HG03565 (cell line): ENCODE measurements at regions not wholly inside any gene's neighbourhood (a gene's known extent, or its start where the extent isn't known, plus 50 kb on each side); places are given as distances from the start of the nearest gene placed in this dataset.
"Not testable (repeated sequence)": the region's sequence is repeated elsewhere in the genome, so short reads cannot be mapped to it uniquely, and the experiment has no call there.

Source experiments
- ATAC-seq: cut with Tn5 transposase; IDR thresholded peaks from one replicate; pipeline ENCODE4 v1.9.1; 2021; ENCODE audit warnings: mild to moderate bottlenecking, moderate library complexity; ENCODE audit not compliant: unreplicated experiment

- ATAC-seq, result no peak
These were observed 431.2 kb downstream of the RPS24 start for GRCh38 chr10:78464856-78465267.

DNA sequence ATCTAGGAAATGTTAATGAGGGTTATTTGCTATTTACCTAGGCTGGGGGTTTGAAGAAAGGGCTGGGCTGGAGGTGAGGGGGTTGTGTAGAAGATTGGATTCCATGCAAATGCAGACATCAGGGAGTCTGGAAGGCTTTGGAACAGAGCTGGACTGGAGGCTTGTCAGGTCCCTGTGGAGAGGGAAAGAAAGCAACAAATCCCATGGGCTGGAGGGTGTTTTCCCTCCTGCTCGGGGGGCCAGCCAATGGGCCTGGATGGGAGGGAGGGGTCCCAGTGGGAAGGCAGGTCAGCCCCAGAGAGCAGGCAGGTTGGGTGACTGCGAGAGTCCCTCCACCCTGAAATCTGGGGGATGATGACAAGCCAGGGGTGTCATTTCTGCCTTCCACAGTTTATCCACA is 431.8 kb downstream of the RPS24 start:
- ATAC-seq, result no peak

GRCh38 chr10:78467496-78468106 is 433.9 kb downstream of the RPS24 start:
- no peak for ATAC-seq

DNA sequence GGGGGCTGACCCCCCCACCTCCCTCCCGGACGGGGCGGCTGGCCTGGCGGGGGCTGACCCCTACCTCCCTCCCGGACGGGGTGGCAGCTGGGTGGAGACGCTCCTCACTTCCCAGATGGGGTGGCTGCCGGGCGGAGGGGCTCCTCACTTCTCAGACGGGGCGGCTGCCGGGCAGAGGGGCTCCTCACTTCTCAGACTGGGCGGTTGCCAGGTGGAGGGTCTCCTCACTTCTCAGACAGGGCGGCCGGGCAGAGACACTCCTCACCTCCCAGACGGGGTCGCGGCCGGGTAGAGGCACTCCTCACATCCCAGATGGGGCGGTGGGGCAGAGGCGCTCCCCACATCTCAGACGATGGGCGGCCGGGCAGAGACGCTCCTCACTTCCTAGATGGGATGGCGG is 435.1 kb downstream of the RPS24 start:
- ATAC-seq, result not testable (repeated sequence)

GRCh38 chr10:78470267-78471103 is 436.8 kb downstream of the RPS24 start:
- no peak for ATAC-seq

DNA sequence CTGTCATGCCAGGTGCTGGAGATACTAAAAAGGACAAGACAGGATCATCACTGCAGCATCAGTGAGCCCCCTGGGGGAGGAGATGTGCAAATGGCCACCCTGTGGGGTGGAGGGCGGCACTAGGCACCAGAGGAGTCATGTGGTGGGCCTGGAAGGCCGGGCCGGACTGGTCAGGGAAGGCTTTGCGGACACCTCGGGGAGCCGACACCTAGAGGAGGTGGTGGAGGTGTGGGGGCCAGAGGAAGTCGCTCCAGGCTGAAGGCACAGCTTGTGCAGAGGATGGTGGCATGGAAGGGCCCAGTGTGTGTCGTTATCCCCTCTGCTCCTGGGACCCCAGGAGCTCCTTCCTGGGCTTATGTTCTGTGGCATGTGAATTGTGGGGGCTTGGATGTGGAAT is 437.7 kb downstream of the RPS24 start:
- ATAC-seq, result no peak

- ATAC-seq, result no peak
These were observed 438.3 kb downstream of the RPS24 start for GRCh38 chr10:78471723-78472550.

- no peak for ATAC-seq
These were observed 438.9 kb downstream of the RPS24 start for GRCh38 chr10:78472551-78472890.

GRCh38 chr10:78473006-78473405 is 439.3 kb downstream of the RPS24 start:
- ATAC-seq, result no peak

- no peak for ATAC-seq
These were observed 441.1 kb downstream of the RPS24 start for GRCh38 chr10:78474743-78475142.

- ATAC-seq, result no peak
These were observed 441.8 kb downstream of the RPS24 start for GRCh38 chr10:78475437-78475836.

GRCh38 chr10:78476156-78476555 is 442.5 kb downstream of the RPS24 start:
- no peak for ATAC-seq

- ATAC-seq, result no peak
These were observed 443.2 kb downstream of the RPS24 start for GRCh38 chr10:78476844-78477243.

- no peak for ATAC-seq
These were observed 445.3 kb downstream of the RPS24 start for GRCh38 chr10:78478919-78479318.

GRCh38 chr10:78479467-78479866 is 445.8 kb downstream of the RPS24 start:
- ATAC-seq, result no peak

GRCh38 chr10:78481842-78482241 is 448.2 kb downstream of the RPS24 start:
- no peak for ATAC-seq

DNA sequence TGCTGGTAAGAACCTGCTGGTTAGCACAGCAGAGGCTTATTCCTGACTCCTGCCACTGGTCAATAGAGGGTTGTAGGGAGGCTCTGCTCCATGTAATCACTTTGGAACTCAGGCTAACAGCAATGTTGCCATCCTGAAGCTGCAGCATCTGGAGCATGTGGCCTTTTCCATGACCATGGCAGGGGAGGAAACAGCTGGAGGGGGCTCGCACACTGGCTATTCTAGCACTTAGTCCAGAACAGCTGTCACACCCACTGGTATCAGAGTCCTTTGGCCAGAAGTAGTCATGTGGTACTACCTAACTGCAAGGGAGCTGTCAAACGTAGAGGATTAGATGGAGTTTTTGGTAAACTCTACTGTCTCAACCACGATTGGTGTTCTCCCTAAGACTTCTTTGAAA is 450.0 kb downstream of the RPS24 start:
- ATAC-seq, result no peak

- no peak for ATAC-seq
These were observed 455.4 kb downstream of the RPS24 start for GRCh38 chr10:78489034-78489433.

DNA sequence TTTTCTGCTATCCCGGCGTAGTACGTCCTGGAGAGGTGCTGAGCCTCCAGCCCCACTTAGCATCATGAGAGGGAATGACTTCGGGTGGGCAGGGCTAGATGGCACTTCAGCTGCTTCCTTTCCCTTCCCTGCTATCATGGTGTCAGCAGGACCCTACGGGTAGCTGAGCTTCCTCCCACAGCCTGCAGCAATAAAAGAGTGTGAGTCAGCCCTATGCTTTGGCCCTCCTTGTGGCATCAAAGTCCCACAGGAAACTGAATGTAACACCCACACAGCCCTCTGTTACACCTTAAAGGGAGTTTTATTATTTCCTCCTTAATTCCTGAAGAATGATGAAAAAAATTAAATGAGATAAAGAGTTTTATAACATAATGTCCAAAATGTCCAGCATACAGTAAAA is 458.1 kb downstream of the RPS24 start:
- ATAC-seq, result no peak

GRCh38 chr10:78492424-78492823 is 458.8 kb downstream of the RPS24 start:
- ATAC-seq, result no peak

GRCh38 chr10:78494179-78494578 is 460.5 kb downstream of the RPS24 start:
- ATAC-seq, result no peak
